ENCODE measurements at regions not wholly inside any gene's neighbourhood (a gene's known extent, or its start where the extent isn't known, plus 50 kb on each side); places are given as distances from the start of the nearest gene placed in this dataset.

DNA sequence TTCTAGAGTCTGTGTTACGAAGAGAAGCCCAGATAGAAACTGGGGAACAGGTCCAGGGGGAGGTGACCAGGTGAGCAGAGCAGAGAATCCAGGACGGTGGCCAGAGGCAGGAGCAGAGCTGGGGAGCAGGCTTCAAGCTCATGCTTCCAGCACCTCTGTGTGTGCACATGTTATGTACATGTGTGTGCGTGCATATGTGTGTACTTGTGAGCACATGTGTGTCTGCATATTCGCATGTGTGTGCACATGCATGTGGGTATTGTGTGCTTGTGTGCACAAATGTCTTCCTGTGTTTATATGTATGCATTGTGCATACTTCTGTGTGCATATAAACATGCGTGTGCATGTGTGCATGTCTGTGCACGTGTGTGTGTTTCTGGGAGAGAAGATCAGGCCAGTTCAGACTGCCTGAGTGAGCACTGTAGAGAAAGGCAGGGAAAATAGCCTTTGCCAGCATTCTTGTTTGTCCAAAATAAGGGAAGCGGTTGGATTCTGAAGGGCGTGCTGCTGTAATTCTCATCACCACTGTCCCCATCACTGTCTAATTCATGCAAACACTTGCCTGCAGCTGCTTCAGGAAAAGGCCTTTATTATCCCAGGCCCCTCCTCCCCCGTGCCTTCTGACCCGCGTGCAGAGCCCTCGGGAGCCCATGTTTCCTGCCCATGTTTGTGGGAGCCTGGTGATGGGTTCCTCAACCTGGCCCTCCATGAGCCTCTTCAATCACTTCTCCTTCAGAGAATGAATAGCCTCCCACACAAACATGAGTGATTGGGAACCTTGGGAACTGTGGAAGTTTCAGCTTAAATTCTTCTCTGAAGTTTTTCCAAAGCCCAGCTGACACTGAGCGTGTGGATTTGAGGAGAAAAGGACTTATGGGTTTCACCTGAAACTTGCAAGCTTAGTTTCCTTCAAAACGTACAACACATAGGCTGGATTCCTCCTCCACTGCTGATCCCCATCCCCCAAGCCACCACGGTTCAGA is 161.7 kb upstream of the AFDN start (continued):
- TF ChIP-seq, protein P1, sequence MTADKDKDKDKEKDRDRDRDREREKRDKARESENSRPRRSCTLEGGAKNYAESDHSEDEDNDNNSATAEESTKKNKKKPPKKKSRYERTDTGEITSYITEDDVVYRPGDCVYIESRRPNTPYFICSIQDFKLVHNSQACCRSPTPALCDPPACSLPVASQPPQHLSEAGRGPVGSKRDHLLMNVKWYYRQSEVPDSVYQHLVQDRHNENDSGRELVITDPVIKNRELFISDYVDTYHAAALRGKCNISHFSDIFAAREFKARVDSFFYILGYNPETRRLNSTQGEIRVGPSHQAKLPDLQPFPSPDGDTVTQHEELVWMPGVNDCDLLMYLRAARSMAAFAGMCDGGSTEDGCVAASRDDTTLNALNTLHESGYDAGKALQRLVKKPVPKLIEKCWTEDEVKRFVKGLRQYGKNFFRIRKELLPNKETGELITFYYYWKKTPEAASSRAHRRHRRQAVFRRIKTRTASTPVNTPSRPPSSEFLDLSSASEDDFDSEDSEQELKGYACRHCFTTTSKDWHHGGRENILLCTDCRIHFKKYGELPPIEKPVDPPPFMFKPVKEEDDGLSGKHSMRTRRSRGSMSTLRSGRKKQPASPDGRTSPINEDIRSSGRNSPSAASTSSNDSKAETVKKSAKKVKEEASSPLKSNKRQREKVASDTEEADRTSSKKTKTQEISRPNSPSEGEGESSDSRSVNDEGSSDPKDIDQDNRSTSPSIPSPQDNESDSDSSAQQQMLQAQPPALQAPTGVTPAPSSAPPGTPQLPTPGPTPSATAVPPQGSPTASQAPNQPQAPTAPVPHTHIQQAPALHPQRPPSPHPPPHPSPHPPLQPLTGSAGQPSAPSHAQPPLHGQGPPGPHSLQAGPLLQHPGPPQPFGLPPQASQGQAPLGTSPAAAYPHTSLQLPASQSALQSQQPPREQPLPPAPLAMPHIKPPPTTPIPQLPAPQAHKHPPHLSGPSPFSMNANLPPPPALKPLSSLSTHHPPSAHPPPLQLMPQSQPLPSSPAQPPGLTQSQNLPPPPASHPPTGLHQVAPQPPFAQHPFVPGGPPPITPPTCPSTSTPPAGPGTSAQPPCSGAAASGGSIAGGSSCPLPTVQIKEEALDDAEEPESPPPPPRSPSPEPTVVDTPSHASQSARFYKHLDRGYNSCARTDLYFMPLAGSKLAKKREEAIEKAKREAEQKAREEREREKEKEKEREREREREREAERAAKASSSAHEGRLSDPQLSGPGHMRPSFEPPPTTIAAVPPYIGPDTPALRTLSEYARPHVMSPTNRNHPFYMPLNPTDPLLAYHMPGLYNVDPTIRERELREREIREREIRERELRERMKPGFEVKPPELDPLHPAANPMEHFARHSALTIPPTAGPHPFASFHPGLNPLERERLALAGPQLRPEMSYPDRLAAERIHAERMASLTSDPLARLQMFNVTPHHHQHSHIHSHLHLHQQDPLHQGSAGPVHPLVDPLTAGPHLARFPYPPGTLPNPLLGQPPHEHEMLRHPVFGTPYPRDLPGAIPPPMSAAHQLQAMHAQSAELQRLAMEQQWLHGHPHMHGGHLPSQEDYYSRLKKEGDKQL (CRISPR knock-in tag; IDR thresholded peaks at IDR 0.05; ENCODE audit: low read depth), result no peak
- TF ChIP-seq SNAI1 (CRISPR knock-in tag; IDR thresholded peaks at IDR 0.05; ENCODE audit: borderline replicate concordance), result peak; percentile 27; the same call in 1 of the 2 replicates
- TF ChIP-seq, protein P2, sequence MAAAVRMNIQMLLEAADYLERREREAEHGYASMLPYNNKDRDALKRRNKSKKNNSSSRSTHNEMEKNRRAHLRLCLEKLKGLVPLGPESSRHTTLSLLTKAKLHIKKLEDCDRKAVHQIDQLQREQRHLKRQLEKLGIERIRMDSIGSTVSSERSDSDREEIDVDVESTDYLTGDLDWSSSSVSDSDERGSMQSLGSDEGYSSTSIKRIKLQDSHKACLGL (CRISPR knock-in tag; IDR thresholded peaks at IDR 0.05), result peak; percentile 18; the same call in 1 of the 2 replicates
- 0 out of 2 replicates have a peak, but pooled peaks have one; percentile 44 for TF ChIP-seq SAFB2 (CRISPR knock-in tag; IDR thresholded peaks at IDR 0.05; ENCODE audit: borderline replicate concordance, low read depth)
- 0 out of 2 replicates have a peak, but pooled peaks have one; percentile 46 for TF ChIP-seq ZNF354B (CRISPR knock-in tag; IDR thresholded peaks at IDR 0.05)
- no peak for TF ChIP-seq ZMYM4 (CRISPR knock-in tag; IDR thresholded peaks at IDR 0.05)
- TF ChIP-seq ZNF333 (CRISPR knock-in tag; IDR thresholded peaks at IDR 0.05; ENCODE audit: borderline replicate concordance), result 0 out of 2 replicates have a peak, but pooled peaks have one; percentile 32
- TF ChIP-seq ZNF136 (CRISPR knock-in tag; IDR thresholded peaks at IDR 0.05; ENCODE audit: low read depth), result no peak
- no peak for TF ChIP-seq ZMAT3 (CRISPR knock-in tag; conservative IDR thresholded peaks at IDR 0.05)
- TF ChIP-seq RFXANK (CRISPR knock-in tag; IDR thresholded peaks at IDR 0.05), result no peak
- TF ChIP-seq TCF12 (IDR thresholded peaks at IDR 0.05), result no peak
- TF ChIP-seq TCF12 (CRISPR knock-in tag; IDR thresholded peaks at IDR 0.05), result no peak
- no peak for TF ChIP-seq NFATC3 (CRISPR knock-in tag; IDR thresholded peaks at IDR 0.05)
- TF ChIP-seq AGO1 (IDR thresholded peaks at IDR 0.05; ENCODE audit: low read depth, low read length, poor library complexity, severe bottlenecking), result no peak
- no peak for TF ChIP-seq ZNF234 (CRISPR knock-in tag; conservative IDR thresholded peaks at IDR 0.05)
